IMR-90 (cell line): ENCODE measurements at regions not wholly inside any gene's neighbourhood (a gene's known extent, or its start where the extent isn't known, plus 50 kb on each side); places are given as distances from the start of the nearest gene placed in this dataset.

Source experiments
- ATAC-seq: fragments of 200-7000 bp; cut with Tn5 transposase; 2 replicates; pipeline ENCODE4 v1.9.1; 2020; ENCODE audit warnings: low read depth, mild to moderate bottlenecking, moderate library complexity
- BruUV-seq: library from RNA; stranded (reverse); fragments of 400-500 nt; replicated peaks from 2 replicates; lab custom pipeline; 2021; lab: Mats Ljungman, UMichigan
- CTCF ChIA-PET: fragments of 300-600 bp; formaldehyde crosslinking; extraction: SDS; loops from one replicate; lab custom pipeline; 2021; ENCODE audit warnings: antibody characterized with exemption; lab: Yijun Ruan, JAX
- POLR2A ChIA-PET: fragments of 300-600 bp; sonication (Branson Sonifier 250); formaldehyde crosslinking; loops from one replicate; lab custom pipeline; 2022; ENCODE audit warnings: antibody characterized with exemption; ENCODE audit not compliant: unreplicated experiment; lab: Charles Lee
- DNase-seq: peaks from one replicate; pipeline ENCODE4 v3.0.0; 2013
- H2AFZ ChIP-seq: replicated peaks from 2 replicates; pipeline ENCODE3; 2013; ENCODE audit warnings: low read length, mild to moderate bottlenecking; ENCODE audit not compliant: poor library complexity
- H2AK5ac ChIP-seq: 2 replicates; pipeline ENCODE4 v1.6.1; 2013; ENCODE audit warnings: low read depth, low read length, inconsistent platforms
- H2AK9ac ChIP-seq: replicated peaks from 2 replicates; pipeline ENCODE3; 2013; ENCODE audit warnings: mild to moderate bottlenecking, low read depth, low read length, moderate library complexity; ENCODE audit not compliant: poor library complexity
- H2BK120ac ChIP-seq: 2 replicates; pipeline ENCODE4 v1.6.1; 2013; ENCODE audit warnings: low read depth, low read length, inconsistent platforms
- H2BK15ac ChIP-seq: 3 replicates; pipeline ENCODE4 v1.6.1; 2013; ENCODE audit warnings: low read depth, low read length, inconsistent platforms
- H2BK20ac ChIP-seq: 2 replicates; pipeline ENCODE4 v1.6.1; 2013; ENCODE audit warnings: low read depth, mild to moderate bottlenecking, inconsistent platforms, low read length, moderate library complexity
- H2BK5ac ChIP-seq: 2 replicates; pipeline ENCODE4 v1.6.1; 2013; ENCODE audit warnings: mild to moderate bottlenecking, low read depth, low read length, inconsistent platforms; ENCODE audit not compliant: poor library complexity, severe bottlenecking
- H3K14ac ChIP-seq: replicated peaks from 2 replicates; pipeline ENCODE4 v1.6.1; 2013; ENCODE audit warnings: low read depth, low read length, inconsistent platforms
- H3K18ac ChIP-seq: 2 replicates; pipeline ENCODE4 v1.6.1; 2013; ENCODE audit warnings: low read depth, low read length, control low read depth
- H3K23ac ChIP-seq: 2 replicates; pipeline ENCODE4 v1.6.1; 2013; ENCODE audit warnings: low read depth, low read length, inconsistent platforms
- H3K27ac ChIP-seq: 2 replicates; pipeline ENCODE4 v1.5.1; 2013; ENCODE audit warnings: mild to moderate bottlenecking, control low read depth, low read length; ENCODE audit not compliant: insufficient read depth
- H3K27me3 ChIP-seq: 2 replicates; pipeline ENCODE4 v1.6.1; 2013; ENCODE audit warnings: low read length; ENCODE audit not compliant: control insufficient read depth, insufficient read depth
- H3K36me3 ChIP-seq: 2 replicates; pipeline ENCODE4 v1.6.1; 2013; ENCODE audit warnings: low read length, mixed read lengths; ENCODE audit not compliant: control insufficient read depth, insufficient read depth
- H3K4ac ChIP-seq: 2 replicates; pipeline ENCODE4 v1.6.1; 2013; ENCODE audit warnings: low read depth, low read length, inconsistent platforms
- H3K4me1 ChIP-seq: 2 replicates; pipeline ENCODE4 v1.6.1; 2013; ENCODE audit warnings: low read length, mixed read lengths; ENCODE audit not compliant: control insufficient read depth, insufficient read depth
- H3K4me2 ChIP-seq: 2 replicates; pipeline ENCODE4 v1.6.1; 2013; ENCODE audit warnings: low read depth, mild to moderate bottlenecking, control low read depth, low read length, moderate library complexity
- H3K4me3 ChIP-seq: 2 replicates; pipeline ENCODE4 v1.5.1; 2013; ENCODE audit warnings: low read depth, mild to moderate bottlenecking, control low read depth, low read length, moderate library complexity; ENCODE audit not compliant: insufficient read depth
- H3K56ac ChIP-seq: 2 replicates; pipeline ENCODE4 v1.6.1; 2013; ENCODE audit warnings: low read length, inconsistent platforms; ENCODE audit not compliant: insufficient read depth; ENCODE audit errors: extremely low read depth
- H3K79me1 ChIP-seq, 2 experiments: 2 replicates each; pipeline ENCODE4 v1.6.1; 2013; ENCODE audit warnings: low read length in 2 of 2, inconsistent platforms in 1 of 2, low read depth in 1 of 2
- H3K9ac ChIP-seq: 2 replicates; pipeline ENCODE4 v1.6.1; 2013; ENCODE audit warnings: low read depth, low read length, control low read depth
- H3K9me1 ChIP-seq: 2 replicates; pipeline ENCODE4 v1.6.1; 2013; ENCODE audit warnings: low read length, inconsistent platforms; ENCODE audit not compliant: insufficient read depth
- H3K9me3 ChIP-seq: 2 replicates; pipeline ENCODE4 v1.6.1; 2013; ENCODE audit warnings: low read length; ENCODE audit not compliant: control insufficient read depth, insufficient read depth
- H4K20me1 ChIP-seq: 2 replicates; pipeline ENCODE4 v1.6.1; 2013; ENCODE audit warnings: low read length, inconsistent platforms; ENCODE audit not compliant: insufficient read depth
- H4K5ac ChIP-seq: 2 replicates; pipeline ENCODE4 v1.6.1; 2013; ENCODE audit warnings: mild to moderate bottlenecking, low read depth, low read length, control low read depth
- H4K8ac ChIP-seq, 2 experiments: 2 replicates each; pipeline ENCODE4 v1.6.1; 2013; ENCODE audit warnings: low read depth in 2 of 2, low read length in 2 of 2, control low read depth in 1 of 2, inconsistent platforms in 1 of 2
- H4K91ac ChIP-seq: 2 replicates; pipeline ENCODE4 v1.6.1; 2013; ENCODE audit warnings: low read depth, low read length, inconsistent platforms; ENCODE audit not compliant: insufficient read depth
- CHD1 ChIP-seq: IDR thresholded peaks from 2 replicates; pipeline ENCODE4 v1.6.1; 2012; ENCODE audit warnings: low read depth, low read length, improper control_type of control experiment
- ELK1 ChIP-seq: fragments of 150-350 bp; IDR thresholded peaks from 2 replicates; pipeline ENCODE4 v1.6.1; 2016; ENCODE audit warnings: low read depth, mild to moderate bottlenecking, low read length, moderate library complexity, borderline replicate concordance
- MAZ ChIP-seq: IDR thresholded peaks from 2 replicates; pipeline ENCODE4 v1.6.1; 2012; ENCODE audit warnings: low read depth, mild to moderate bottlenecking, low read length, improper control_type of control experiment, moderate library complexity, borderline replicate concordance
- POLR2A ChIP-seq: IDR thresholded peaks from 2 replicates; pipeline ENCODE4 v1.6.1; 2012; ENCODE audit warnings: mild to moderate bottlenecking, low read depth, low read length
- SMC3 ChIP-seq: fragments of 150-350 bp; IDR thresholded peaks from 2 replicates; pipeline ENCODE4 v1.6.1; 2016; ENCODE audit warnings: low read depth, mild to moderate bottlenecking, antibody characterized with exemption, low read length, moderate library complexity
- USF2 ChIP-seq: fragments of 150-350 bp; IDR thresholded peaks from 2 replicates; pipeline ENCODE4 v1.6.1; 2017; ENCODE audit warnings: mild to moderate bottlenecking, antibody characterized with exemption, low read length, low read depth
- WGBS, 2 experiments: methylation state at CpG; one replicate each; pipeline versions ENCODE4 v1.1.5 to v1.1.7; 2013; ENCODE audit warnings: missing lambda C conversion rate in 2 of 2; ENCODE audit not compliant: insufficient read length in 1 of 2; ENCODE audit errors: extremely low coverage in 2 of 2; 5-methylcytosine and 5-hydroxymethylcytosine counted together
- dilution Hi-C: fragments of 300-500 bp; cut with HindIII; formaldehyde crosslinking; loops from one replicate; pipeline ENCODE4 v1.14.3; 2018; ENCODE audit warnings: low sequenced_read_pairs; ENCODE audit not compliant: unreplicated experiment
- in situ Hi-C: fragments of 300-500 bp; cut with MboI; formaldehyde crosslinking; loops from 3 replicates; pipeline ENCODE4 v1.14.3; 2019; ENCODE audit warnings: low sequenced_read_pairs, inconsistent platforms, mixed read lengths
- intact Hi-C: fragments of 100-400 bp; cut with micrococcal nuclease; formaldehyde crosslinking; loops from 2 replicates; pipeline ENCODE4 v1.10.0; 2022

GRCh38 chr2:603427-603826 lies 73.8 kb downstream of the TMEM18 start:
- Histone ChIP-seq H3K4ac (no peak overlapping the region), H3K36me3 (no peaks in the 10 kb centered on the region), H3K27me3 (no peaks in the 10 kb centered on the region), H3K4me3 (no peak overlapping the region), H3K56ac (no peak overlapping the region), H3K4me1 (no peaks in the 10 kb centered on the region), H4K8ac (no peak overlapping the region), H3K79me1 (no peaks in the 10 kb centered on the region), H2AK5ac (no peak overlapping the region), H2BK120ac (no peak overlapping the region), H3K9me3 (peaks cover 36% of the 10 kb centered on the region), H2AFZ (no peak overlapping the region), H3K9me1 (no peaks in the 10 kb centered on the region), H3K9ac (no peak overlapping the region), H4K91ac (no peak overlapping the region), H3K27ac (no peak overlapping the region), H3K14ac (no peak overlapping the region), H3K18ac (no peak overlapping the region), H2BK20ac (no peak overlapping the region), H2BK15ac (no peak overlapping the region), H2BK5ac (no peak overlapping the region), H4K5ac (no peak overlapping the region), H2AK9ac (no peak overlapping the region), H3K4me2 (no peak overlapping the region), H3K23ac (no peak overlapping the region), H4K20me1 (no peaks in the 10 kb centered on the region)
- CTCF ChIA-PET, result no interaction called here
- BruUV-seq, result no TSS peak
- DNase-seq (no peak), ATAC-seq (no peak)
- POLR2A ChIA-PET, result no interaction called here
- TF ChIP-seq ELK1, result no peak
- TF ChIP-seq CHD1, result no peak
- no peak for TF ChIP-seq SMC3
- TF ChIP-seq USF2, result no peak
- no peak for TF ChIP-seq MAZ
- TF ChIP-seq POLR2A, result no peak
- in situ Hi-C loops (no loop called here), intact Hi-C loops (no loop called here), dilution Hi-C loops (no loop called here)
- no CpG with 5 or more reads among the region's 5 CpGs for WGBS, 2 experiments
